ENCODE measurements at regions not wholly inside any gene's neighbourhood (a gene's known extent, or its start where the extent isn't known, plus 50 kb on each side); places are given as distances from the start of the nearest gene placed in this dataset.

GRCh38 chr1:229895605-229896004, 171.4 kb upstream of the GALNT2 start:
- TF ChIP-seq POLR2AphosphoS5 (IDR thresholded peaks at IDR 0.05), result no peak
- TF ChIP-seq CTCF (IDR thresholded peaks at IDR 0.05), result no peak
- no peak for TF ChIP-seq POLR2A (IDR thresholded peaks at IDR 0.05)

All from prostate gland (tissue), 2 donors.